ENCODE measurements at regions not wholly inside any gene's neighbourhood (a gene's known extent, or its start where the extent isn't known, plus 50 kb on each side); places are given as distances from the start of the nearest gene placed in this dataset.
"Not testable (repeated sequence)": the region's sequence is repeated elsewhere in the genome, so short reads cannot be mapped to it uniquely, and the experiment has no call there.

DNA sequence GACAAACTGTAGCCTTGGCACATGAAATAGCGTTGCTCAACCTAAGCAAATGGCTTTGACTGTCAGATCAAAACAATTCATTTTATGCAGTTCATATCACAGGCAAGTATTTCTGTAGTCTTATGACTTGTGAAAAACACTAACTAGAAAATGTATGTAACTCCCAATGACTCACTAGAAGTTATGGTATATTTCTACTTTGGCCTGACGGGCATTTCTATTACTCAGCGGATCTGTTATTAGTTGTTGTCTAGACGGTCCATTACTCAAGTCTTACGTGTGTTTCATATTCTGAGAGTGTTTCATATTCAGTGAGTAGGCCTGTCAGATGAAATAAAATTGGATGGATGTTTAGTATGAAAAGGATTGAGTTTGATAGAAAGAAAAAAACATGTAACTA is 880.9 kb downstream of the PRIM2 start:
- no peak overlapping the region for H2BK15ac ChIP-seq (ENCODE audit: low read length)
- no peak overlapping the region for H3K14ac ChIP-seq (ENCODE audit: low read length)
- no peak overlapping the region for H3K4me3 ChIP-seq (ENCODE audit: low read length in 2 of 2)
- DNase-seq (ENCODE audit: low spot score), result no peak
- H2BK120ac ChIP-seq (ENCODE audit: low read depth, low read length), result no peak overlapping the region
- no peak overlapping the region for H2BK12ac ChIP-seq (ENCODE audit: low read length)
- H4K91ac ChIP-seq (ENCODE audit: low read depth, low read length, poor library complexity), result no peak overlapping the region
- no peaks in the 10 kb centered on the region for H3K4me1 ChIP-seq (ENCODE audit: control insufficient read depth in 2 of 2, insufficient read depth in 1 of 2, low read depth in 1 of 2, low read length in 2 of 2)
- no peaks in the 10 kb centered on the region for H3K9me3 ChIP-seq (replicated peaks in 1 of 2; ENCODE audit: control insufficient read depth in 2 of 2, insufficient read depth in 1 of 2, low read depth in 1 of 2, low read length in 2 of 2)
- H3K79me1 ChIP-seq (ENCODE audit: low read depth, low read length), result no peaks in the 10 kb centered on the region
- no peak overlapping the region for H3K4ac ChIP-seq (ENCODE audit: low read length)
- no peak overlapping the region for H3K27ac ChIP-seq (replicated peaks; ENCODE audit: low read length)
- H3K4me2 ChIP-seq (ENCODE audit: insufficient read depth, low read length, poor library complexity, severe bottlenecking), result no peak overlapping the region
- no peaks in the 10 kb centered on the region for H3K27me3 ChIP-seq (ENCODE audit: control insufficient read depth in 3 of 3, insufficient read depth in 3 of 3, low read depth in 1 of 3, low read length in 3 of 3)
- no peak overlapping the region for H2AFZ ChIP-seq (ENCODE audit: low read length)
- H3K18ac ChIP-seq (ENCODE audit: low read length), result no peak overlapping the region
- H2BK5ac ChIP-seq (ENCODE audit: low read length), result no peak overlapping the region
- WGBS, 2 donors (ENCODE audit: extremely low coverage in 2 of 2, insufficient read length in 2 of 2, insufficient replicate concordance in 1 of 2), result no CpG with 5 or more reads among the region's 5 CpGs
- no peaks in the 10 kb centered on the region for H3K36me3 ChIP-seq (replicated peaks in 1 of 2; ENCODE audit: control insufficient read depth in 2 of 2, insufficient read depth in 2 of 2, low read length in 2 of 2)
- H2AK5ac ChIP-seq (ENCODE audit: low read depth, low read length), result no peak overlapping the region
- H3K23ac ChIP-seq (ENCODE audit: low read depth, low read length, poor library complexity), result no peak overlapping the region
- no peak overlapping the region for H4K8ac ChIP-seq (ENCODE audit: low read depth, low read length)
- no peak overlapping the region for H3K9ac ChIP-seq (ENCODE audit: low read depth, low read length, poor library complexity)

DNA sequence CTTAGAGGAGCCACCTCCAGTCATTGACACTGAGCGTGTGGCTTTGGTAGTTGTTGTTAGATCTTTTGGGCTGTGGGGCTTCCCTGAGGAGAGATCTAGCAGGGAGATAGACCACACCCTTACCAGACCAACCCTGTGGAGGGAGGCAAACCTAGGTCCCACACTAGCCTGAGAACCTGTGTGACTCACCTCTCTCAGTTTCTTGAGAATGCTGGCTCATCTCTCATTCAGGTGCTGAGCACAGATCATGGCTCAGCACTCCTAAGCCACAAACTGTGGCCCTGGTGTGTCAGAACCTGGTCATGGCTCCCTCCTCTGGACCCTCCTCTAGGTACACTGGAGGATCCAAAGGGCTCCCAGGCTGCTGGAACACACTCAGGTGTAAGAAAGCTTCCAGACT is 919.7 kb downstream of the PRIM2 start:
- not testable (repeated sequence) for DNase-seq (ENCODE audit: low spot score); H4K8ac ChIP-seq (ENCODE audit: low read depth, low read length); H3K18ac ChIP-seq (ENCODE audit: low read length); H3K23ac ChIP-seq (ENCODE audit: low read depth, low read length, poor library complexity); H2BK12ac ChIP-seq (ENCODE audit: low read length); H2BK120ac ChIP-seq (ENCODE audit: low read depth, low read length); H3K36me3 ChIP-seq (replicated peaks in 1 of 2; ENCODE audit: control insufficient read depth in 2 of 2, insufficient read depth in 2 of 2, low read length in 2 of 2); H2AFZ ChIP-seq (ENCODE audit: low read length); H2AK5ac ChIP-seq (ENCODE audit: low read depth, low read length); H3K79me1 ChIP-seq (ENCODE audit: low read depth, low read length); H3K9me3 ChIP-seq (replicated peaks in 1 of 2; ENCODE audit: control insufficient read depth in 2 of 2, insufficient read depth in 1 of 2, low read depth in 1 of 2, low read length in 2 of 2); H2BK15ac ChIP-seq (ENCODE audit: low read length); H3K4ac ChIP-seq (ENCODE audit: low read length); H3K14ac ChIP-seq (ENCODE audit: low read length); H3K4me1 ChIP-seq (ENCODE audit: control insufficient read depth in 2 of 2, insufficient read depth in 1 of 2, low read depth in 1 of 2, low read length in 2 of 2); H3K4me3 ChIP-seq (ENCODE audit: low read length in 2 of 2); H3K27ac ChIP-seq (replicated peaks; ENCODE audit: low read length); H3K9ac ChIP-seq (ENCODE audit: low read depth, low read length, poor library complexity); H4K91ac ChIP-seq (ENCODE audit: low read depth, low read length, poor library complexity); H3K4me2 ChIP-seq (ENCODE audit: insufficient read depth, low read length, poor library complexity, severe bottlenecking); H3K27me3 ChIP-seq (ENCODE audit: control insufficient read depth in 3 of 3, insufficient read depth in 3 of 3, low read depth in 1 of 3, low read length in 3 of 3); H2BK5ac ChIP-seq (ENCODE audit: low read length)
- WGBS, 2 donors (ENCODE audit: extremely low coverage in 2 of 2, insufficient read length in 2 of 2, insufficient replicate concordance in 1 of 2), result no CpG with 5 or more reads among the region's 1 CpG

DNA sequence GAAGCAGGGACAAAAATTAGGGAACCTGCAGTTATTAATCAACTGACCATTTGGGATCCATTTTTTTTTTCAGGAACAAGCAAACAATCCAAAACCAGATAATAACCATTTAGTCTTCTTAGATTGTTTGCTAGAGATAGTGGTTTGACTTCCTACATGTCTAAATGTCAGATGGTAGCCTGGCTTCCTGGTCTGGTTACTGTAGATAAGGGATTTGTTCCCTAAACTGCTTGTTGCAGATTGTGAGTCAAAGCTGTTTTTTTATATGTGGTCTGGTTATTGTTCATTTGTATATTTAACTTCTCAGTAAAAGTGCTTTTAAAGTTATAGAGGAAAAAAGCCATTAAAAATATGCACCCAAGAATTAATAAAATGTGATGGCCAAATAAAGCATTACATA is 921.0 kb downstream of the PRIM2 start:
- not testable (repeated sequence) for H3K4me2 ChIP-seq (ENCODE audit: insufficient read depth, low read length, poor library complexity, severe bottlenecking); H2AFZ ChIP-seq (ENCODE audit: low read length); H3K14ac ChIP-seq (ENCODE audit: low read length); H4K8ac ChIP-seq (ENCODE audit: low read depth, low read length); H3K27ac ChIP-seq (replicated peaks; ENCODE audit: low read length); H3K23ac ChIP-seq (ENCODE audit: low read depth, low read length, poor library complexity); H2BK15ac ChIP-seq (ENCODE audit: low read length); H3K9ac ChIP-seq (ENCODE audit: low read depth, low read length, poor library complexity); H3K36me3 ChIP-seq (replicated peaks in 1 of 2; ENCODE audit: control insufficient read depth in 2 of 2, insufficient read depth in 2 of 2, low read length in 2 of 2); H3K27me3 ChIP-seq (ENCODE audit: control insufficient read depth in 3 of 3, insufficient read depth in 3 of 3, low read depth in 1 of 3, low read length in 3 of 3); H3K18ac ChIP-seq (ENCODE audit: low read length); DNase-seq (ENCODE audit: low spot score); H2AK5ac ChIP-seq (ENCODE audit: low read depth, low read length); H2BK5ac ChIP-seq (ENCODE audit: low read length); H3K79me1 ChIP-seq (ENCODE audit: low read depth, low read length); H2BK120ac ChIP-seq (ENCODE audit: low read depth, low read length); H3K4me3 ChIP-seq (ENCODE audit: low read length in 2 of 2); H3K9me3 ChIP-seq (replicated peaks in 1 of 2; ENCODE audit: control insufficient read depth in 2 of 2, insufficient read depth in 1 of 2, low read depth in 1 of 2, low read length in 2 of 2); H4K91ac ChIP-seq (ENCODE audit: low read depth, low read length, poor library complexity); H2BK12ac ChIP-seq (ENCODE audit: low read length); H3K4ac ChIP-seq (ENCODE audit: low read length); H3K4me1 ChIP-seq (ENCODE audit: control insufficient read depth in 2 of 2, insufficient read depth in 1 of 2, low read depth in 1 of 2, low read length in 2 of 2)

DNA sequence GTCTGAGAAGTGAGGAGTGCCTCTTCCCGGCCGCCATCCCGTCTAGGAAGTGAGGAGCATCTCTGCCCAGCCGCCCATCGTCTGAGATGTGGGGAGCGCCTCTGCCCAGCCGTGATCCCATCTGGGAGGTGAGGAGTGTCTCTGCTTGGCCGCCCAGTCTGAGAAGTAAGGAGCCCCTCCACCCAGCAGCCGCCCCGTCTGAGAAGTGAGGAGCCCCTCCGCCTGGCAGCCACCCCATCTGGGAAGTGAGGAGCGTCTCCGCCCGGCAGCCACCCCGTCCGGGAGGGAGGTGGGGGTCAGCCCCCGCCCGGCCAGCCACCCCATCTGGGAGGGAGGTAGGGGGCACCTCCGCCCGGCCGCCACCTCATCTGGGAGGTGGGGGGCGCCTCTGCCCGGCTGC is 940.2 kb downstream of the PRIM2 start:
- not testable (repeated sequence) for H2BK120ac ChIP-seq (ENCODE audit: low read depth, low read length); H2BK15ac ChIP-seq (ENCODE audit: low read length); H3K4me1 ChIP-seq (ENCODE audit: control insufficient read depth in 2 of 2, insufficient read depth in 1 of 2, low read depth in 1 of 2, low read length in 2 of 2); H4K8ac ChIP-seq (ENCODE audit: low read depth, low read length); H3K9ac ChIP-seq (ENCODE audit: low read depth, low read length, poor library complexity); H2AFZ ChIP-seq (ENCODE audit: low read length); H3K4me2 ChIP-seq (ENCODE audit: insufficient read depth, low read length, poor library complexity, severe bottlenecking); H3K4ac ChIP-seq (ENCODE audit: low read length); H3K27ac ChIP-seq (replicated peaks; ENCODE audit: low read length); H2BK5ac ChIP-seq (ENCODE audit: low read length); H3K9me3 ChIP-seq (replicated peaks in 1 of 2; ENCODE audit: control insufficient read depth in 2 of 2, insufficient read depth in 1 of 2, low read depth in 1 of 2, low read length in 2 of 2); H4K91ac ChIP-seq (ENCODE audit: low read depth, low read length, poor library complexity); H3K79me1 ChIP-seq (ENCODE audit: low read depth, low read length); H3K4me3 ChIP-seq (ENCODE audit: low read length in 2 of 2); H3K23ac ChIP-seq (ENCODE audit: low read depth, low read length, poor library complexity); H3K27me3 ChIP-seq (ENCODE audit: control insufficient read depth in 3 of 3, insufficient read depth in 3 of 3, low read depth in 1 of 3, low read length in 3 of 3); H3K18ac ChIP-seq (ENCODE audit: low read length); H2AK5ac ChIP-seq (ENCODE audit: low read depth, low read length); H3K14ac ChIP-seq (ENCODE audit: low read length); H2BK12ac ChIP-seq (ENCODE audit: low read length); DNase-seq (ENCODE audit: low spot score); H3K36me3 ChIP-seq (replicated peaks in 1 of 2; ENCODE audit: control insufficient read depth in 2 of 2, insufficient read depth in 2 of 2, low read length in 2 of 2)
- no CpG with 5 or more reads among the region's 23 CpGs for WGBS, 2 donors (ENCODE audit: extremely low coverage in 2 of 2, insufficient read length in 2 of 2, insufficient replicate concordance in 1 of 2)
